ENCODE measurements at regions not wholly inside any gene's neighbourhood (a gene's known extent, or its start where the extent isn't known, plus 50 kb on each side); places are given as distances from the start of the nearest gene placed in this dataset.

- Mint-ChIP-seq H3K27ac (no peak overlapping the region), H3K9me3 (peaks cover 44% of the 10 kb centered on the region), H3K36me3 (no peaks in the 10 kb centered on the region), H3K27me3 (ENCODE audit: low read depth) (peaks cover 11% of the 10 kb centered on the region), H3K4me3 (no peak overlapping the region), H3K4me1 (no peaks in the 10 kb centered on the region)
- no peak for DNase-seq (ENCODE audit: low spot score in 2 of 2, unreplicated experiment in 2 of 2)
- no peak for TF ChIP-seq CTCF (IDR thresholded peaks at IDR 0.05; ENCODE audit: unreplicated experiment)
Observed at GRCh38 chr3:45277636-45278035, 51.5 kb upstream of the TMEM158 start.

GRCh38 chr3:45280232-45280631 is 54.1 kb upstream of the TMEM158 start:
- Mint-ChIP-seq H3K9me3 (peaks cover 44% of the 10 kb centered on the region), H3K27ac (no peak overlapping the region), H3K27me3 (ENCODE audit: low read depth) (peaks cover 17% of the 10 kb centered on the region), H3K4me1 (no peaks in the 10 kb centered on the region), H3K4me3 (no peak overlapping the region), H3K36me3 (no peaks in the 10 kb centered on the region)
- no peak for TF ChIP-seq CTCF (IDR thresholded peaks at IDR 0.05; ENCODE audit: unreplicated experiment)
- no peak for DNase-seq (ENCODE audit: low spot score in 2 of 2, unreplicated experiment in 2 of 2)

GRCh38 chr3:45280971-45281370 is 54.9 kb upstream of the TMEM158 start:
- H3K9me3 Mint-ChIP-seq = peaks cover 44% of the 10 kb centered on the region
- no peaks in the 10 kb centered on the region for H3K36me3 Mint-ChIP-seq
- DNase-seq (ENCODE audit: low spot score in 2 of 2, unreplicated experiment in 2 of 2) = no peak
- no peak overlapping the region for H3K27ac Mint-ChIP-seq
- TF ChIP-seq CTCF (IDR thresholded peaks at IDR 0.05; ENCODE audit: unreplicated experiment) = no peak
- H3K4me3 Mint-ChIP-seq = no peak overlapping the region
- H3K27me3 Mint-ChIP-seq (ENCODE audit: low read depth) = peaks cover 19% of the 10 kb centered on the region
- no peaks in the 10 kb centered on the region for H3K4me1 Mint-ChIP-seq

DNA sequence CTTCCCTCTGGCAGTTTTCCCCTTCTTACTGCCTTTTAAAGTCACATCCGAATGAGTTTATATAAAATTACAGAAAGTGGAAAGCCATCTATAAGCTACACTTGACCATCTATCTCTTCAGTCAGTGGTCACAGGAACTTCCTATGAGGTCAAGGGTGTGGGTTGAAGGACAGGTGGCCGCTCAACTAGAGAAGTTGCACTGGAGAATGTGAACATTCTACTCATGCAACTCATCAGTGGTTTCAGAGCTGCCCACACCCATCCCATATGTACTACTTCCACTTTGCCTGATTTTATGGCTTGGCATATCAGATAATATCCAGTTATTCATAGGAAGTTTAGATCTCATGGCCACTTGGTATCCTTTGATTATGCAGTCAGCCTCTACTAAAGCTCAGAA is 57.4 kb upstream of the TMEM158 start:
- Mint-ChIP-seq H3K27ac (no peak overlapping the region), H3K4me1 (no peaks in the 10 kb centered on the region), H3K36me3 (no peaks in the 10 kb centered on the region), H3K27me3 (ENCODE audit: low read depth) (peaks cover 39% of the 10 kb centered on the region), H3K4me3 (no peak overlapping the region), H3K9me3 (peaks cover 37% of the 10 kb centered on the region)
- TF ChIP-seq CTCF (IDR thresholded peaks at IDR 0.05; ENCODE audit: unreplicated experiment) = no peak
- DNase-seq (ENCODE audit: low spot score in 2 of 2, unreplicated experiment in 2 of 2) = no peak

- Mint-ChIP-seq H3K9me3 (peaks cover 12% of the 10 kb centered on the region), H3K4me3 (no peak overlapping the region)
Observed at GRCh38 chr3:45297331-45297730, 71.2 kb upstream of the TMEM158 start.

More at GRCh38 chr3:45297331-45297730, 71.2 kb upstream of the TMEM158 start:
- Mint-ChIP-seq H3K4me1 (no peaks in the 10 kb centered on the region), H3K36me3 (no peaks in the 10 kb centered on the region), H3K27ac (no peak overlapping the region), H3K27me3 (ENCODE audit: low read depth) (peaks cover 44% of the 10 kb centered on the region)
- no peak for DNase-seq (ENCODE audit: low spot score in 2 of 2, unreplicated experiment in 2 of 2)
- TF ChIP-seq CTCF (IDR thresholded peaks at IDR 0.05; ENCODE audit: unreplicated experiment) = no peak

Data from mesothelial cell of epicardium (in vitro differentiated cells).